ENCODE measurements at regions not wholly inside any gene's neighbourhood (a gene's known extent, or its start where the extent isn't known, plus 50 kb on each side); places are given as distances from the start of the nearest gene placed in this dataset.

GRCh38 chr3:20669184-20669583 is 483.2 kb upstream of the SGO1 start:
- TF ChIP-seq POLR2A (IDR thresholded peaks at IDR 0.05; ENCODE audit: control extremely low read depth in 1 of 2, low read depth in 2 of 2, low read length in 2 of 2) (no peak), SP1 (IDR thresholded peaks at IDR 0.05; ENCODE audit: low read depth, low read length) (no peak), HDAC6 (IDR thresholded peaks at IDR 0.05; ENCODE audit: low read depth, low read length) (no peak), EP300 (IDR thresholded peaks at IDR 0.05; ENCODE audit: borderline replicate concordance in 1 of 2, low read depth in 2 of 2, low read length in 2 of 2) (no peak), CTCF (IDR thresholded peaks at IDR 0.05; ENCODE audit: control extremely low read depth in 1 of 3, insufficient read depth in 1 of 3, low read depth in 1 of 3, low read length in 3 of 3) (no peak), NRF1 (IDR thresholded peaks at IDR 0.05; ENCODE audit: low read depth, low read length) (no peak), PHF8 (conservative IDR thresholded peaks at IDR 0.05; ENCODE audit: low read depth, low read length) (no peak), ZNF274 (IDR thresholded peaks at IDR 0.05; ENCODE audit: borderline replicate concordance, extremely low read depth, low read length) (no peak), MAX (IDR thresholded peaks at IDR 0.05) (no peak), EZH2 (IDR thresholded peaks at IDR 0.05; ENCODE audit: low read depth, low read length, severe bottlenecking) (no peak)
